ENCODE measurements at regions not wholly inside any gene's neighbourhood (a gene's known extent, or its start where the extent isn't known, plus 50 kb on each side); places are given as distances from the start of the nearest gene placed in this dataset.

DNA sequence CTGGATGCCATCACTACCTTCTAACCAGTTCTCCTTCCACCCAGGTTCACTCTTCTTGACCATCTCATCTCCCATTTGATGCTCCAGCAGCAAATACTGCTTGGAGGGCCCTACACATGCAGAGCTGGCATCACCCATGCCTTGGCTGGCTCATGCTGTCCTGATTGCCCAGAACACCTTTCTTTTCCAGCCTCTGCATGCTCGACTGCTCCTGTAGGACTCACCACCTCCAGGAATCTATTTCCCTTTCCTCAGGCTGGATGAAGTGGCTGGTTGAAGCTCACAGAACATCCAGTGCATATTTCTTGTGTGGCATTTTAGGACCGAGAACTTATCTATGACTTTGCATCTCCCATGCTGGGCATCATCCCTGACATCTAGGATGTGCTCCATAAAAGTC lies 148.3 kb downstream of the CPEB2 start:
- TF ChIP-seq, protein P1, sequence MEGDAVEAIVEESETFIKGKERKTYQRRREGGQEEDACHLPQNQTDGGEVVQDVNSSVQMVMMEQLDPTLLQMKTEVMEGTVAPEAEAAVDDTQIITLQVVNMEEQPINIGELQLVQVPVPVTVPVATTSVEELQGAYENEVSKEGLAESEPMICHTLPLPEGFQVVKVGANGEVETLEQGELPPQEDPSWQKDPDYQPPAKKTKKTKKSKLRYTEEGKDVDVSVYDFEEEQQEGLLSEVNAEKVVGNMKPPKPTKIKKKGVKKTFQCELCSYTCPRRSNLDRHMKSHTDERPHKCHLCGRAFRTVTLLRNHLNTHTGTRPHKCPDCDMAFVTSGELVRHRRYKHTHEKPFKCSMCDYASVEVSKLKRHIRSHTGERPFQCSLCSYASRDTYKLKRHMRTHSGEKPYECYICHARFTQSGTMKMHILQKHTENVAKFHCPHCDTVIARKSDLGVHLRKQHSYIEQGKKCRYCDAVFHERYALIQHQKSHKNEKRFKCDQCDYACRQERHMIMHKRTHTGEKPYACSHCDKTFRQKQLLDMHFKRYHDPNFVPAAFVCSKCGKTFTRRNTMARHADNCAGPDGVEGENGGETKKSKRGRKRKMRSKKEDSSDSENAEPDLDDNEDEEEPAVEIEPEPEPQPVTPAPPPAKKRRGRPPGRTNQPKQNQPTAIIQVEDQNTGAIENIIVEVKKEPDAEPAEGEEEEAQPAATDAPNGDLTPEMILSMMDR (IDR thresholded peaks at IDR 0.05 in 4 of 5, conservative IDR thresholded peaks at IDR 0.05 in 1 of 5): no peak
- TF ChIP-seq POLR2A (IDR thresholded peaks at IDR 0.05): no peak

Data from gastrocnemius medialis (tissue), 4 donors.